Astrocyte of the cerebellum (primary cell): ENCODE measurements at regions not wholly inside any gene's neighbourhood (a gene's known extent, or its start where the extent isn't known, plus 50 kb on each side); places are given as distances from the start of the nearest gene placed in this dataset.

Experiments used
- DNase-seq: peaks from one replicate; pipeline ENCODE4 v3.0.0-alpha.2; 2011; ENCODE audit warnings: low read depth
- H3K4me3 ChIP-seq: 2 replicates; pipeline ENCODE4 v1.5.1; 2011; ENCODE audit warnings: mild to moderate bottlenecking, low read depth, low read length, moderate library complexity
- in situ Hi-C: cut with HindIII; loops from 2 replicates; pipeline ENCODE4 v1.10.0; 2017; ENCODE audit warnings: low sequenced_read_pairs
- TF ChIP-seq, protein P1 (sequence below): IDR thresholded peaks from 2 replicates; pipeline ENCODE4 v1.5.1; 2012; ENCODE audit warnings: low read length, low read depth, moderate library complexity, mild to moderate bottlenecking; ENCODE audit errors: missing control alignments

DNA sequence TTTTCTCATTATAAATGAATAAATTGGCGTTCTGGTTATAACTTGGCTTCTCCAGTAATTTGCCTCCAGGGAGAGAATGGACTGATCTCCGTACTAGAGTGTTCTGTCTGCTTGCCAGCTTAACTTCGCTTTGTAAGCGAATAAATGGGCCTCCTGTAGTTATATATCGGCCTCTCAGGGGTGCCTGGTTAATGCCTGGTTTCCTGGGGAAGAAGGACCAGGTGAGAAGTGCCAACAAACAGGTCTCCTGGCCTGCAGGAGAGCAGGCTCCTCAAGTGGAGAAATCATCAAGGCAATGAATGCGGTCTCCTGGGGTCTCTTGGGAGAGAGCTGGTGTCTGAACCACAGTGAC lies 107.4 kb upstream of the SERBP1 start:
- in situ Hi-C loops, result loop anchor here (25.0 kb wide), 3 partner anchors 150 to 575 kb away; partner anchors contain the start of gene GADD45A
- TF ChIP-seq, protein P1, sequence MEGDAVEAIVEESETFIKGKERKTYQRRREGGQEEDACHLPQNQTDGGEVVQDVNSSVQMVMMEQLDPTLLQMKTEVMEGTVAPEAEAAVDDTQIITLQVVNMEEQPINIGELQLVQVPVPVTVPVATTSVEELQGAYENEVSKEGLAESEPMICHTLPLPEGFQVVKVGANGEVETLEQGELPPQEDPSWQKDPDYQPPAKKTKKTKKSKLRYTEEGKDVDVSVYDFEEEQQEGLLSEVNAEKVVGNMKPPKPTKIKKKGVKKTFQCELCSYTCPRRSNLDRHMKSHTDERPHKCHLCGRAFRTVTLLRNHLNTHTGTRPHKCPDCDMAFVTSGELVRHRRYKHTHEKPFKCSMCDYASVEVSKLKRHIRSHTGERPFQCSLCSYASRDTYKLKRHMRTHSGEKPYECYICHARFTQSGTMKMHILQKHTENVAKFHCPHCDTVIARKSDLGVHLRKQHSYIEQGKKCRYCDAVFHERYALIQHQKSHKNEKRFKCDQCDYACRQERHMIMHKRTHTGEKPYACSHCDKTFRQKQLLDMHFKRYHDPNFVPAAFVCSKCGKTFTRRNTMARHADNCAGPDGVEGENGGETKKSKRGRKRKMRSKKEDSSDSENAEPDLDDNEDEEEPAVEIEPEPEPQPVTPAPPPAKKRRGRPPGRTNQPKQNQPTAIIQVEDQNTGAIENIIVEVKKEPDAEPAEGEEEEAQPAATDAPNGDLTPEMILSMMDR, result no peak
- no peak for DNase-seq
- H3K4me3 ChIP-seq, result no peak overlapping the region

GRCh38 chr1:67540025-67540732 lies 110.0 kb upstream of the SERBP1 start:
- H3K4me3 ChIP-seq, result no peak overlapping the region
- in situ Hi-C loops, result loop anchor here (25.0 kb wide), 3 partner anchors 147 to 572 kb away; partner anchors contain the start of gene GADD45A
- TF ChIP-seq, protein P1, result no peak
- DNase-seq, result no peak

DNA sequence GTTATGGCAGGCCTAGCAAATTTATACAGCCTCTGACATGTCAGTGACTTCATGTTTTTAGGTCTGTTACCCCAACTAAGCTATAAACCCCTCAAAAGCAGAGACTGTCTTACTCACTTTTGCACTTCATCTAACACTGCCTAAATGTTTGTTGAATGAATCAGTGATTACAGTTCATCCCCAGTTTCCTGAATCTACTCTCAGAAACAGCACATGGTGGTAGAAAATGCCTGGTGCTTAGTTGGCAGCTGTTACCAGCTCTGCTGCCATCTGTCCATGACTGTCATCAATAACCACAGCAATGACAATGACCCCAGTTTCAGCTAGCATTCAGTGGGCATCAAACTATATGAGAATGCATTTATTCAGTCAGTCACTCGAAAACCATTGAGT lies 110.5 kb upstream of the SERBP1 start:
- in situ Hi-C loops, result loop anchor here (25.0 kb wide), 3 partner anchors 147 to 572 kb away; partner anchors contain the start of gene GADD45A
- H3K4me3 ChIP-seq, result no peak overlapping the region
- TF ChIP-seq, protein P1, result no peak
- no peak for DNase-seq

DNA sequence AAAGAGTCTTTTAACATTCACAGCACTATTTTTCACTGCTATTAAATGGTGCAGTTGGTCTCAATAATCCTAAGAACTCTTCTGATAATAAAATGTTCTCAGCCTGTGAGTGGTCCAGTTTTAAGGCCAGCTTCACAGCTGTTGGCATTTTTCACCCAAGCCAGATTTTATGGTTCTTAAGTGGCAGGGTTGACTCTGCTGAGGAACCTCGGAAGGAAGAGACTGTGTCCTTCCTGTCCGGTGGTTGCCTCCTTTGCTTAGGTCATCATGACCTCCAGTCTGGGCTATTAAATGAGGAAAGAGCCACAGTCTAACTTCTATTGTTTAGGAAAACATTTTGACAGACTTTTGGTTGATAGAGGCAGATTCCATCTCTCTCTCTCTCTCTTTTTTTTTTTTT lies 112.5 kb upstream of the SERBP1 start:
- no peak for DNase-seq
- H3K4me3 ChIP-seq, result no peak overlapping the region
- in situ Hi-C loops, result loop anchor here (25.0 kb wide), 3 partner anchors 145 to 570 kb away; partner anchors contain the start of gene GADD45A
- TF ChIP-seq, protein P1, result no peak

DNA sequence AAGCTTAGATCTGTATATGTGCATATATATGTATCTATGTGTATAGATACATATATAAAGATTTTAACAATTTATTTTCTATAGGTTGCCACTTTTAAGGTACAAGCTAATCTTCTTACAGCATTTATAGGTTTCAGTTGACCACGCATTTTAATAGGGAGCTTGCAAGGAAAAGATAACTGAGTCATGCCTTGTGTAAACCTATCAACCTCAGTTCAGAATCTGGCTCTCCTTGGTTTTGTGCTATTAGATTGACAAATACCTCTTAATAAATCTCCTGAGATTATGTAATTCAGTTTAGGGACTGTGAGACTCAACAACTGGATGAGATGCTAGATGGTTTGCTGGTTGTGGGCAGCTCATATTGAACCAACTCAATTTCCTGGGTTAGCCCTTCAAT lies 114.7 kb upstream of the SERBP1 start:
- in situ Hi-C loops, result loop anchor here (25.0 kb wide), 3 partner anchors 142 to 567 kb away; partner anchors contain the start of gene GADD45A
- TF ChIP-seq, protein P1, result no peak
- no peak overlapping the region for H3K4me3 ChIP-seq
- no peak for DNase-seq

- TF ChIP-seq, protein P1, result no peak
- DNase-seq, result no peak
- in situ Hi-C loops, result loop anchor here (25.0 kb wide), 3 partner anchors 142 to 567 kb away; partner anchors contain the start of gene GADD45A
- no peak overlapping the region for H3K4me3 ChIP-seq
These were observed 115.2 kb upstream of the SERBP1 start for GRCh38 chr1:67545364-67545763.
